Activated CD8-positive, alpha-beta T cell treated with anti-CD3 and anti-CD28 coated beads for 36 hours (primary cell): ENCODE measurements at regions not wholly inside any gene's neighbourhood (a gene's known extent, or its start where the extent isn't known, plus 50 kb on each side); places are given as distances from the start of the nearest gene placed in this dataset.

Experiments
- ATAC-seq: fragments of 200-7000 bp; cut with Tn5 transposase; one replicate; pipeline ENCODE4 v1.10.0; 2021; ENCODE audit warnings: mild to moderate bottlenecking, moderate library complexity
- CTCF ChIA-PET: fragments of 350-600 bp; sonication (Branson Sonifier 250); formaldehyde crosslinking; loops from one replicate; lab custom pipeline; 2021; ENCODE audit warnings: antibody characterized with exemption; lab: Charles Lee
- POLR2A ChIA-PET: fragments of 350-600 bp; sonication (Branson Sonifier 250); formaldehyde crosslinking; loops from one replicate; lab custom pipeline; 2021; ENCODE audit warnings: antibody characterized with exemption; lab: Charles Lee
- DNase-seq: peaks from one replicate; pipeline ENCODE4 v3.0.0-alpha.2; 2020
- H3K27ac Mint-ChIP-seq: one replicate; pipeline ENCODE4 v1.8.0; 2021; ENCODE audit warnings: mild to moderate bottlenecking, mixed read lengths
- H3K27me3 Mint-ChIP-seq: one replicate; pipeline ENCODE4 v1.8.0; 2021; ENCODE audit warnings: mixed read lengths
- H3K36me3 Mint-ChIP-seq: one replicate; pipeline ENCODE4 v1.8.0; 2021; ENCODE audit warnings: low read depth, mixed read lengths
- H3K4me1 Mint-ChIP-seq: one replicate; pipeline ENCODE4 v1.8.0; 2021; ENCODE audit warnings: low read depth, mixed read lengths
- H3K4me3 Mint-ChIP-seq: one replicate; pipeline ENCODE4 v1.8.0; 2021; ENCODE audit warnings: mild to moderate bottlenecking, moderate library complexity, mixed read lengths
- H3K9me3 Mint-ChIP-seq: one replicate; pipeline ENCODE4 v1.8.0; 2021; ENCODE audit warnings: mixed read lengths
- CTCF ChIP-seq: fragments of 200-600 bp; IDR thresholded peaks from one replicate; pipeline ENCODE4 v1.8.0; 2022; ENCODE audit warnings: antibody characterized with exemption, mild to moderate bottlenecking
- intact Hi-C: fragments of 100-400 bp; cut with micrococcal nuclease; formaldehyde crosslinking; loops from one replicate; pipeline ENCODE4 v1.10.0; 2022

- POLR2A ChIA-PET, result no interaction called here
- no peaks in the 10 kb centered on the region for H3K9me3 Mint-ChIP-seq
- H3K4me3 Mint-ChIP-seq, result no peak overlapping the region
- H3K27ac Mint-ChIP-seq, result no peak overlapping the region
- no peaks in the 10 kb centered on the region for H3K4me1 Mint-ChIP-seq
- no peak for ATAC-seq
- no peaks in the 10 kb centered on the region for H3K36me3 Mint-ChIP-seq
- intact Hi-C loops, result no loop called here
- CTCF ChIA-PET, result no interaction called here
- no peak for TF ChIP-seq CTCF
- DNase-seq, result no peak
- peaks cover 7% of the 10 kb centered on the region for H3K27me3 Mint-ChIP-seq
These were observed 62.7 kb upstream of the PELI2 start for GRCh38 chr14:56055511-56055910.

GRCh38 chr14:56056031-56056430 lies 62.2 kb upstream of the PELI2 start:
- Mint-ChIP-seq H3K4me3 (no peak overlapping the region), H3K36me3 (no peaks in the 10 kb centered on the region), H3K27me3 (peaks cover 10% of the 10 kb centered on the region), H3K27ac (no peak overlapping the region), H3K4me1 (no peaks in the 10 kb centered on the region), H3K9me3 (no peaks in the 10 kb centered on the region)
- no peak for TF ChIP-seq CTCF
- ChIA-PET POLR2A (no interaction called here), CTCF (interaction anchor here (1.1 kb wide), 1 partner anchor 323 kb away, joined by 3 read pairs; no protein-coding TSS in a partner anchor)
- DNase-seq, result no peak
- intact Hi-C loops, result no loop called here
- no peak for ATAC-seq

GRCh38 chr14:56057071-56057741 lies 61.0 kb upstream of the PELI2 start:
- H3K9me3 Mint-ChIP-seq, result no peaks in the 10 kb centered on the region
- H3K27ac Mint-ChIP-seq, result no peak overlapping the region
- H3K27me3 Mint-ChIP-seq, result peaks cover 11% of the 10 kb centered on the region
- ATAC-seq (no peak), DNase-seq (no peak)
- no peak for TF ChIP-seq CTCF
- intact Hi-C loops, result no loop called here
- no peaks in the 10 kb centered on the region for H3K36me3 Mint-ChIP-seq
- ChIA-PET POLR2A (interaction anchor here (0.7 kb wide), 1 partner anchor 289 kb away, joined by 3 read pairs; no protein-coding TSS in a partner anchor), CTCF (interaction anchor here (0.5 to 1.4 kb wide), 3 partner anchors 25 to 324 kb away, joined by 3 to 4 read pairs (median 3); no protein-coding TSS in a partner anchor)
- H3K4me3 Mint-ChIP-seq, result no peak overlapping the region
- no peaks in the 10 kb centered on the region for H3K4me1 Mint-ChIP-seq

- POLR2A ChIA-PET, result no interaction called here
- ATAC-seq (no peak), DNase-seq (no peak)
- CTCF ChIA-PET, result interaction anchor here (1.4 kb wide), 1 partner anchor 282 kb away, joined by 3 read pairs; no protein-coding TSS in a partner anchor
- TF ChIP-seq CTCF, result no peak
- intact Hi-C loops, result no loop called here
- Mint-ChIP-seq H3K9me3 (no peaks in the 10 kb centered on the region), H3K27ac (no peak overlapping the region), H3K4me1 (no peaks in the 10 kb centered on the region), H3K36me3 (no peaks in the 10 kb centered on the region), H3K4me3 (no peak overlapping the region), H3K27me3 (peaks cover 9% of the 10 kb centered on the region)
These were observed 60.4 kb upstream of the PELI2 start for GRCh38 chr14:56057767-56058166.

GRCh38 chr14:56059054-56059453 lies 59.2 kb upstream of the PELI2 start:
- Mint-ChIP-seq H3K4me3 (no peak overlapping the region), H3K27me3 (peaks cover 7% of the 10 kb centered on the region), H3K9me3 (no peaks in the 10 kb centered on the region), H3K4me1 (no peaks in the 10 kb centered on the region), H3K36me3 (no peaks in the 10 kb centered on the region), H3K27ac (no peak overlapping the region)
- POLR2A ChIA-PET, result no interaction called here
- TF ChIP-seq CTCF, result no peak
- CTCF ChIA-PET, result no interaction called here
- no peak for DNase-seq
- no peak for ATAC-seq
- intact Hi-C loops, result no loop called here
